Lower leg skin (tissue), 3 donors: ENCODE measurements at regions not wholly inside any gene's neighbourhood (a gene's known extent, or its start where the extent isn't known, plus 50 kb on each side); places are given as distances from the start of the nearest gene placed in this dataset.

Experiments used
- POLR2A ChIP-seq, 2 donors: fragments of 450-650 bp; IDR thresholded peaks; one replicate each; pipeline ENCODE4 v1.6.1; 2016 to 2017; ENCODE audit warnings: antibody characterized with exemption in 2 of 2, mild to moderate bottlenecking in 1 of 2, moderate library complexity in 1 of 2
- TF ChIP-seq, protein P1 (sequence below), 3 donors: fragments of 450-650 bp; IDR thresholded peaks; one replicate each; pipeline ENCODE4 v1.5.1; 2016; ENCODE audit warnings: antibody characterized with exemption in 3 of 3, mild to moderate bottlenecking in 3 of 3, moderate library complexity in 2 of 3

DNA sequence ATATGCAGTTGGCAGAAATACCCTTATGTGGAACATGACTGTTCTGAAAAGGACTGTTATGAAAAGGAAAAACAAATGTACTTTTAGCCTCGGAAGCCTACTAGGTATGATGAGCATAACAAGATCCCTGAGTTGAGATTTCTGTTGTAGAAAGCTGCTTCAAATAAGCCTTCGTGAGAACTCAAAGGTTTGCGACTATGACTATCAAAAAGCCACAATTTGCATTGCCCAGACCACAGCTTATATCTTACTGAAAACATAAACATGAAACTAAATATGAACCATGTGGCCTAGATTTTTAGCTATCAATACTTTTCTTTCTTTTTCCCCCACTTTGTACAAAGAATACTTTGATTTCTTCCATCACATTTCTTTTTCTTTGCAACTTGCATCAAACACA lies 398.2 kb upstream of the LCORL start:
- TF ChIP-seq, protein P1, sequence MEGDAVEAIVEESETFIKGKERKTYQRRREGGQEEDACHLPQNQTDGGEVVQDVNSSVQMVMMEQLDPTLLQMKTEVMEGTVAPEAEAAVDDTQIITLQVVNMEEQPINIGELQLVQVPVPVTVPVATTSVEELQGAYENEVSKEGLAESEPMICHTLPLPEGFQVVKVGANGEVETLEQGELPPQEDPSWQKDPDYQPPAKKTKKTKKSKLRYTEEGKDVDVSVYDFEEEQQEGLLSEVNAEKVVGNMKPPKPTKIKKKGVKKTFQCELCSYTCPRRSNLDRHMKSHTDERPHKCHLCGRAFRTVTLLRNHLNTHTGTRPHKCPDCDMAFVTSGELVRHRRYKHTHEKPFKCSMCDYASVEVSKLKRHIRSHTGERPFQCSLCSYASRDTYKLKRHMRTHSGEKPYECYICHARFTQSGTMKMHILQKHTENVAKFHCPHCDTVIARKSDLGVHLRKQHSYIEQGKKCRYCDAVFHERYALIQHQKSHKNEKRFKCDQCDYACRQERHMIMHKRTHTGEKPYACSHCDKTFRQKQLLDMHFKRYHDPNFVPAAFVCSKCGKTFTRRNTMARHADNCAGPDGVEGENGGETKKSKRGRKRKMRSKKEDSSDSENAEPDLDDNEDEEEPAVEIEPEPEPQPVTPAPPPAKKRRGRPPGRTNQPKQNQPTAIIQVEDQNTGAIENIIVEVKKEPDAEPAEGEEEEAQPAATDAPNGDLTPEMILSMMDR (IDR thresholded peaks at IDR 0.05): no peak
- no peak for TF ChIP-seq POLR2A (IDR thresholded peaks at IDR 0.05)
